Esophagus squamous epithelium (tissue), 5 donors: ENCODE measurements at regions not wholly inside any gene's neighbourhood (a gene's known extent, or its start where the extent isn't known, plus 50 kb on each side); places are given as distances from the start of the nearest gene placed in this dataset.

ENCODE experiments used
- DNase-seq: peaks from one replicate; lab custom pipeline; 2025; lab: John Stamatoyannopoulos, UW
- H3K27ac ChIP-seq, 4 donors: fragments of 200-600 bp; sonication (generic); one replicate each; pipeline ENCODE4 v1.5.1; 2016 to 2019; ENCODE audit warnings: mild to moderate bottlenecking in 1 of 4
- H3K27me3 ChIP-seq, 4 donors: fragments of 200-600 bp; sonication (generic); 1 replicate in 3 of 4; 2 replicates in 1 of 4; pipeline versions ENCODE4 v1.5.1 to v1.6.0; 2017 to 2021; ENCODE audit warnings: antibody characterized with exemption in 1 of 4
- H3K36me3 ChIP-seq, 3 donors: fragments of 200-600 bp; sonication (generic); one replicate each; pipeline ENCODE4 v1.5.1; 2016 to 2019
- H3K4me1 ChIP-seq, 3 donors: fragments of 200-600 bp; sonication (generic); one replicate each; pipeline ENCODE4 v1.5.1; 2017 to 2019
- H3K4me3 ChIP-seq, 4 donors: fragments of 200-600 bp; sonication (generic); 1 replicate in 3 of 4; 2 replicates in 1 of 4; pipeline ENCODE4 v1.5.1; 2016 to 2019; ENCODE audit warnings: mild to moderate bottlenecking in 2 of 4, moderate library complexity in 1 of 4
- H3K9me3 ChIP-seq, 3 donors: fragments of 200-600 bp; sonication (generic); one replicate each; pipeline ENCODE4 v1.5.1; 2016 to 2019
- POLR2A ChIP-seq, 4 donors: fragments of 450-650 bp; IDR thresholded peaks; one replicate each; pipeline ENCODE4 v1.6.1; 2017; ENCODE audit warnings: antibody characterized with exemption in 4 of 4, mild to moderate bottlenecking in 4 of 4, moderate library complexity in 3 of 4
- WGBS, 2 donors: methylation state at CpG; one replicate each; pipeline ENCODE4 v1.1.5; 2018; 5-methylcytosine and 5-hydroxymethylcytosine counted together
- intact Hi-C: fragments of 100-400 bp; cut with DNase I; formaldehyde crosslinking; loops from one replicate; pipeline ENCODE4 v1.15.0; 2022
- TF ChIP-seq, protein P1 (sequence below), 6 experiments: fragments of 450-650 bp in 4 of 6; fragments of 200-600 bp in 2 of 6; sonication (generic) in 2 of 6; IDR thresholded peaks; one replicate each; pipeline ENCODE4 v1.5.1; 2016 to 2019; ENCODE audit warnings: antibody characterized with exemption in 6 of 6, mild to moderate bottlenecking in 4 of 6, moderate library complexity in 4 of 6
- donor health status: DM: yes; HTN: yes; CAD: no.

DNA sequence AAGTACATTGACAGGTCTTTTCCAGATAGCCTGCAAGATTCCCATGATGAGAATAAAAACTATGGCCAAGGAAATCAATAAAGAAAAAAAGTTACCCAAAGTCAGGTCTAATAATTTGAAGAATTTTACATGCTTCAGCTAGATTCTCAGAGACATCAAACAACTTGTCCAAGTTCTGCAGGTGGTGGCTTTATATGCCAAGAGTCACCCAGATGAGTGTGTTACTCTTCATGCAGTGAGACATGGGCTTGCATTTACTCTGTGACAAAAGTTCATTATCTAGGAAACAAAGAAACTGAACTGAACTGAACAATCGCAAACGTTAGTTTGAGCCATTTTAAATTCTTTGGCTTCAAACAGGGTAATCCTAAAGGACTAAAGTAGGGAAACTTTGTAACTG is 548.5 kb upstream of the SYT4 start:
- Histone ChIP-seq H3K9me3 (no peaks in the 10 kb centered on the region), H3K4me1 (no peaks in the 10 kb centered on the region), H3K36me3 (no peaks in the 10 kb centered on the region), H3K4me3 (no peak overlapping the region), H3K27ac (no peak overlapping the region), H3K27me3 (no peaks in the 10 kb centered on the region)
- no peak for TF ChIP-seq POLR2A (IDR thresholded peaks at IDR 0.05)
- TF ChIP-seq, protein P1, sequence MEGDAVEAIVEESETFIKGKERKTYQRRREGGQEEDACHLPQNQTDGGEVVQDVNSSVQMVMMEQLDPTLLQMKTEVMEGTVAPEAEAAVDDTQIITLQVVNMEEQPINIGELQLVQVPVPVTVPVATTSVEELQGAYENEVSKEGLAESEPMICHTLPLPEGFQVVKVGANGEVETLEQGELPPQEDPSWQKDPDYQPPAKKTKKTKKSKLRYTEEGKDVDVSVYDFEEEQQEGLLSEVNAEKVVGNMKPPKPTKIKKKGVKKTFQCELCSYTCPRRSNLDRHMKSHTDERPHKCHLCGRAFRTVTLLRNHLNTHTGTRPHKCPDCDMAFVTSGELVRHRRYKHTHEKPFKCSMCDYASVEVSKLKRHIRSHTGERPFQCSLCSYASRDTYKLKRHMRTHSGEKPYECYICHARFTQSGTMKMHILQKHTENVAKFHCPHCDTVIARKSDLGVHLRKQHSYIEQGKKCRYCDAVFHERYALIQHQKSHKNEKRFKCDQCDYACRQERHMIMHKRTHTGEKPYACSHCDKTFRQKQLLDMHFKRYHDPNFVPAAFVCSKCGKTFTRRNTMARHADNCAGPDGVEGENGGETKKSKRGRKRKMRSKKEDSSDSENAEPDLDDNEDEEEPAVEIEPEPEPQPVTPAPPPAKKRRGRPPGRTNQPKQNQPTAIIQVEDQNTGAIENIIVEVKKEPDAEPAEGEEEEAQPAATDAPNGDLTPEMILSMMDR (IDR thresholded peaks at IDR 0.05): no peak
- intact Hi-C loops: no loop called here
- 63 to 77% methylated on average over 2 of the region's 2 CpGs for WGBS, 2 donors
- DNase-seq: no peak

DNA sequence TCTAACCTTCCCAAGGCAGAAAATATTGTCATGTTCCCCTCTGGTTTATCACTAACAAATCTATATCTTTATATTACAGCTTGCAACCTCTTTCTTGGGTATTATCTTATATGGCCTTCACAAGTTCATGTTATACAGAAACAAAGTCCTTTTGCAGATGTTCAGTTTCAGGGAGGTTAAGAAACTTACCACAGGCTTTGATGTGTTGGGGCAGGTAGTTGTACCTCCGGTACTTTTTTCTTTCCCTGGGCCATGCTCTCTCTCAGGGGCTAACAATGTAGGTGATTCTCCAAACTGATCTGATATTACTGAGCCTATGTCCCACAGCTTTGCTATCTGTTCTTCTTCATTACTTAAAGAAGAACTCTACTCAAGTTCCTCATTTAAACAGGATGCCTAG is 548.9 kb upstream of the SYT4 start:
- WGBS, 2 donors: 82 to 93% methylated on average over 1 of the region's 1 CpG
- intact Hi-C loops: no loop called here
- no peak for DNase-seq
- Histone ChIP-seq H3K27me3 (no peaks in the 10 kb centered on the region), H3K36me3 (no peaks in the 10 kb centered on the region), H3K4me3 (no peak overlapping the region), H3K27ac (no peak overlapping the region), H3K4me1 (no peaks in the 10 kb centered on the region), H3K9me3 (no peaks in the 10 kb centered on the region)
- TF ChIP-seq, protein P1 (IDR thresholded peaks at IDR 0.05): no peak
- no peak for TF ChIP-seq POLR2A (IDR thresholded peaks at IDR 0.05)

DNA sequence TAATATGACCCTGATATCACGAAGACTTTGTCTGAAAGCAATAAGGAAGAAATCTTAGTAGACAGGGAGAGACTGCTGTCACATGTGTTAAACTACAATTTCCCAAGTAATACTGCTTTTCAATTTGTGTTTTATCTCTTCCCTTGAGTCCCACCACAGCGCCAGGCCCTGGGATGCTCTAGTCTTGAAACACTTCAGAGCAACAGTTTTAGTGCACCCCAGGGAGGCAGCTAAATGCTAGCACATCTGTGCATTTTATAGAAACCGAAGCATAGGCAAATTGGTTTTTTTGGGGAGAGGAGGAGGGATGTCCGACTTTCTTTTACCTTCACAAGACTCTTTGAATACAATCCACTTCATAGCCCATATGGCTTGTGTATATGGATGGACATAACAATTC is 550.0 kb upstream of the SYT4 start:
- DNase-seq: no peak
- Histone ChIP-seq H3K4me1 (no peaks in the 10 kb centered on the region), H3K27ac (no peak overlapping the region), H3K36me3 (no peaks in the 10 kb centered on the region), H3K4me3 (no peak overlapping the region), H3K9me3 (no peaks in the 10 kb centered on the region), H3K27me3 (no peaks in the 10 kb centered on the region)
- intact Hi-C loops: no loop called here
- TF ChIP-seq, protein P1 (IDR thresholded peaks at IDR 0.05): no peak
- no peak for TF ChIP-seq POLR2A (IDR thresholded peaks at IDR 0.05)
- WGBS, 2 donors: 50 to 72% methylated on average over 4 of the region's 4 CpGs

DNA sequence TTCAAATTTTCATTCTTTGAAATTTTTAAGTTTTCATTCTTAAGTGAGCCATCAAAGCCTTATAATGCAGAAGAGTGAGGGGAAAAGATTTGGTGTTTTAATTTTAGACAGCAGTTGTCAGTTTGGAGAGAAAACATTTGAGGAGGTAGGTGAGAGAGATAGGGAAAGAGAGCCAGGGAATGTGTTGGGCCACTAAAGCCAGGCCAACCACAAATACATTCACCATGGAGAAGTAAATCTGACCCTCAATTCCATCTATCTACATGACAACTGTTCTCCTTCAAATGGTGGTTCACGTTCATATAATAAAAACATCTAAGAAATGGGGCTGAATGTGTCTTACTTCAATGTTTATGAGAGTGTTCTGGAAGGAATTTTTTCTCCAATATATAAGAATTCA is 553.0 kb upstream of the SYT4 start:
- Histone ChIP-seq H3K27me3 (no peaks in the 10 kb centered on the region), H3K4me1 (no peaks in the 10 kb centered on the region), H3K4me3 (no peak overlapping the region), H3K27ac (no peak overlapping the region), H3K36me3 (no peaks in the 10 kb centered on the region), H3K9me3 (no peaks in the 10 kb centered on the region)
- 75 to 87% methylated on average over 1 of the region's 1 CpG for WGBS, 2 donors
- DNase-seq: no peak
- intact Hi-C loops: no loop called here
- TF ChIP-seq POLR2A (IDR thresholded peaks at IDR 0.05): no peak
- TF ChIP-seq, protein P1 (IDR thresholded peaks at IDR 0.05): no peak

DNA sequence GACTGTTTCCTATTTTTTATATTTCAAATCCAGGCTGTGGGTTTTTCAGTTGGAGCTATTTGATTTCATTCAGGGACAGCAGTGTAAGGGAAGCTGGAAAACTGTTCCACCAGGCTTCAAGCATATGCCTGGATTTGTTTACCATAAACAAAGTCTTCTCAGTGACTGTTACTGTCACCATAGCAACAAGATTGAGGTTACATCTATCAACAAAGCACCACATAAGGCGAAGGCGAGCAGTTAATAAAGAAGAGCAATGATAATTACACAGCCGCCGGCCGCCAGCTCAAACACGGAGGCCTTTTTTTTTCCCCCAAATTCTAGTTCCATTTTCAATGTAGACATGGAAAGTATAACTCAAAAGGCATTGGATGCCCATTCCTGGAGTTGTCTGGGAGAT is 553.7 kb upstream of the SYT4 start:
- TF ChIP-seq POLR2A (IDR thresholded peaks at IDR 0.05): no peak
- TF ChIP-seq, protein P1 (IDR thresholded peaks at IDR 0.05): no peak
- intact Hi-C loops: no loop called here
- Histone ChIP-seq H3K4me3 (no peak overlapping the region), H3K9me3 (no peaks in the 10 kb centered on the region), H3K36me3 (no peaks in the 10 kb centered on the region), H3K4me1 (no peaks in the 10 kb centered on the region), H3K27me3 (no peaks in the 10 kb centered on the region), H3K27ac (no peak overlapping the region)
- DNase-seq: no peak
- 68 to 77% methylated on average over 6 of the region's 6 CpGs for WGBS, 2 donors
